ENCODE measurements at regions not wholly inside any gene's neighbourhood (a gene's known extent, or its start where the extent isn't known, plus 50 kb on each side); places are given as distances from the start of the nearest gene placed in this dataset.
"Not testable (repeated sequence)": the region's sequence is repeated elsewhere in the genome, so short reads cannot be mapped to it uniquely, and the experiment has no call there.

DNA sequence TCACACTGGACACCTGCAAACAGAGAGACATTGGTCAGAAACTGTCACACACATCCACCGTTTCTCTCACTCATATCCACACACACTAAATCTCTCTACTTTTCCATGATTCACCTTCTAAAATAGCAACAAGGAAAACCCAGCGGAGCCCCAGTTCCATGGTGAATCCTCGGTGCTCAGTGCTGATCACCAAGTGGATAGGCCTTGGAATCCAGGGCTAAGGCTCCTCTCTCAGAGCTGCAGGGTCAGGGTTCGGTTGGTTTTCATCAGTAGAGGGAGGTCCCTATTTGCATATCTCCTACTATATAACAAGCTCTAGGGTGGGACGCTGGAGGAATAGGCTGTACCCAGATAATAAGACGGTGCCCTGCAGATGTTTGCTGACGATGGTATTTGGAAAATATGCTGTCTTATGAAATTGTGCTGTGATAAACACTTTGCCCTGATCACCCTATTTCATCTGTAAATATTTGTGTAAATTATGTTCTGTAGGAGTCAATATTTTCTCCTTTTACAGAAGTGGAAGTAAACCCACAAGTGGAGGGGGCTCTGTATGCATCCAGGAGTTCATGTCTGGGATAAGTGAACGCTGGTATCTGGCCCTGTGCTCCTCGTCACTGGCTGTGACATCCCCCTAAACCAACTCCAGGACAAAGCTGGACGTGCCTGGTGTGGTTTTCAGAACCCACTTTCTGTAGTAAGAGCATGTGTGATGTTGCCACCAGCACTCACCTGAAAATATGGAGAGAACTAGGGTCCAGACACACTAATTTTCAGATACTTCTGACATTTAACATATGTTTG lies 709.2 kb downstream of the TMEM121 start:
- H3K36me3 Mint-ChIP-seq (ENCODE audit: low read depth): no peaks in the 10 kb centered on the region
- no peak overlapping the region for H3K27ac Mint-ChIP-seq
- H3K4me1 Mint-ChIP-seq (ENCODE audit: low read depth): peaks cover 13% of the 10 kb centered on the region
- intact Hi-C loops (cut with micrococcal nuclease): no loop called here
- no peak overlapping the region for H3K4me3 Mint-ChIP-seq (ENCODE audit: low read depth)
- no peaks in the 10 kb centered on the region for H3K9me3 Mint-ChIP-seq
- DNase-seq (ENCODE audit: low spot score): no peak
- H3K27me3 Mint-ChIP-seq (ENCODE audit: low read depth): peaks cover 33% of the 10 kb centered on the region

DNA sequence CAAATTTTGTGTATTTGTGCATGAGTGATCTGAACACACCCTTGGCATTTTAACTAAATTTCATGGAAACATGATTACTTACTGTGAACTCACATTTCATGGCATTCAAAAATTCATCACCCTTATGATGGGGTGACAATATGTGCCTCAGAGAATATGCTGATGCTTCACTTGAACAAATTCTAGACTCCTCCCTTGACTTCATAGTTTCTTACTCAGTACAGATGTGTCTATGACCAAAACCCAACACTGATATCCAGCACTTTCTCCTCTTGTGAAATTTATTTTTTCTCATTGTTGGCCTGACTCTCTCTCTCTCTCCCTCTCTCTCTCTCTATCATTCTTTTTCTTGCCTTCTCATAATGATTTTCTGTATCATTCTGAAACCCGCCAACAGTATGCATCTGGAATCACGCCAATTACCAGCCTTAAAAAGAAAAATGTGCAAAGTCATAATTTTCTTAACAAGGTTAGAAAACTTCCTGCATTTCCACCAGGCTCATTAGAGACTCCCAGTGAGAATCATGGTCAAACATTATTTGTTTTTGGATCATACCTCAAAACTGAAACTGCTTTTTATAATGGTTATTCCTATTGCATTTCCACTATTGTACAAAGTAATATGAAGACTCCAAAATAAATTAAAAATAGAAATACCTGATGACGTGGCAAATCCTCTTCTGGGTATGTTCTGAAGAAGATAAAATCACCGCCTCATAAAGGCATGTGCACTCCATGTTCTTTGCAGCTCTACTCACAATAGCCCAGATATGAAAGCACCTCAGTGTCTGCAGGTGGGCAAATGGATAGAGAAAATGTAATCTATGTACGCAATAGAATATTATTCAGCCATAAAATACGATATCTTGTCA lies 722.2 kb downstream of the TMEM121 start:
- Mint-ChIP-seq H3K4me1 (ENCODE audit: low read depth) (no peaks in the 10 kb centered on the region), H3K27me3 (ENCODE audit: low read depth) (peaks cover 40% of the 10 kb centered on the region), H3K9me3 (no peaks in the 10 kb centered on the region), H3K4me3 (ENCODE audit: low read depth) (no peak overlapping the region), H3K36me3 (ENCODE audit: low read depth) (no peaks in the 10 kb centered on the region), H3K27ac (no peak overlapping the region)
- intact Hi-C loops (cut with micrococcal nuclease): no loop called here
- DNase-seq (ENCODE audit: low spot score): no peak

- H3K4me1 Mint-ChIP-seq (ENCODE audit: low read depth); H3K4me3 Mint-ChIP-seq (ENCODE audit: low read depth); H3K27ac Mint-ChIP-seq; DNase-seq (ENCODE audit: low spot score); intact Hi-C loops (cut with micrococcal nuclease); H3K9me3 Mint-ChIP-seq; H3K36me3 Mint-ChIP-seq (ENCODE audit: low read depth): not testable (repeated sequence)
- H3K27me3 Mint-ChIP-seq (ENCODE audit: low read depth): peaks cover 30% of the 10 kb centered on the region
These were observed 727.6 kb downstream of the TMEM121 start for GRCh38 chr14:106253995-106254394.

DNA sequence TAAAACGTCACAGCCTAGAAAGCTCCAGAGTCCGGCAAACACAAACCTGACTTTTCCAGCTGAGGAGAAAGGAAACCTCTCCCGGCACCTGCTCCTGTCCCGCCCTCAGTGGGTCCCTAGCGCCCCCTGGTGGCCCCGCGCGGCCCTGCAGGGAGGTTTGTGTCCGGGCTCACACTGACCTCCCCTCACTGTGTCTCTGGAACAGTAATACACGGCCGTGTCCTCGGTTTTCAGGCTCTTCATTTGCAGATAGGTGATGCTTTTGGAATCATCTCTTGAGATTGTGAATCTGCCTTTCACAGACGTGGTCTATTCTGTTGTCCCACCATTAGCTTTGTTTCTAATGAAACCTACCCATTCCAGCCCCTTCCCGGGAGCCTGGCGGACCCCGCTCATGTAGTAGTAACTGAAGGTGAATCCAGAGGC lies 731.2 kb downstream of the TMEM121 start:
- H3K4me3 Mint-ChIP-seq (ENCODE audit: low read depth); H3K9me3 Mint-ChIP-seq; H3K36me3 Mint-ChIP-seq (ENCODE audit: low read depth); intact Hi-C loops (cut with micrococcal nuclease); H3K4me1 Mint-ChIP-seq (ENCODE audit: low read depth); H3K27ac Mint-ChIP-seq: not testable (repeated sequence)
- DNase-seq (ENCODE audit: low spot score): peak; percentile 48
- H3K27me3 Mint-ChIP-seq (ENCODE audit: low read depth): peaks cover 35% of the 10 kb centered on the region

GRCh38 chr14:106268013-106268727 lies 741.8 kb downstream of the TMEM121 start:
- intact Hi-C loops (cut with micrococcal nuclease): no loop called here
- peaks cover 53% of the 10 kb centered on the region for H3K27me3 Mint-ChIP-seq (ENCODE audit: low read depth)
- peak; percentile 70 for DNase-seq (ENCODE audit: low spot score)

DNA sequence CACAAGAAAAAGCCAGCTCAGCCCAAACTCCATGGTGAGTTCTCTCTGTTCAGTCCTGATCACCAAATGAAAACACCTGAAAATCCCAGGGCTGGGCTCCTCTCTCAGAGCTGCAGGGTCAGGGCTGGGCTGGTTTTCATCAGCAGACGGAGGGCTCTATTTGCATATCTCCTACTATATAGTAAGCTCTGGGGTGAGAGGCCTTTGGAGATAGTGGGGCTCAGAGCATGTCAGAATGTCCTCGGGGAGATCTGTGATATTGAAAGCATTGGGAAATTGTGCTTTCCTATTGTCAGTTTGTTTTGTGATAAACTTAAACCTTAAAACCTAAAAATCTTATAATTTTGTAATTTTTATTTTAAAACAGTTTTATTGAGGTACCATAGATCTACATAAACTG lies 742.6 kb downstream of the TMEM121 start:
- Mint-ChIP-seq H3K9me3 (no peaks in the 10 kb centered on the region), H3K27me3 (ENCODE audit: low read depth) (peaks cover 53% of the 10 kb centered on the region), H3K27ac (no peak overlapping the region), H3K4me1 (ENCODE audit: low read depth) (no peaks in the 10 kb centered on the region), H3K36me3 (ENCODE audit: low read depth) (no peaks in the 10 kb centered on the region), H3K4me3 (ENCODE audit: low read depth) (no peak overlapping the region)
- DNase-seq (ENCODE audit: low spot score): no peak
- intact Hi-C loops (cut with micrococcal nuclease): no loop called here

More at GRCh38 chr14:106268013-106268727, 741.8 kb downstream of the TMEM121 start:
- no peak overlapping the region for H3K4me3 Mint-ChIP-seq (ENCODE audit: low read depth)
- H3K4me1 Mint-ChIP-seq (ENCODE audit: low read depth): no peaks in the 10 kb centered on the region
- H3K9me3 Mint-ChIP-seq: no peaks in the 10 kb centered on the region
- no peaks in the 10 kb centered on the region for H3K36me3 Mint-ChIP-seq (ENCODE audit: low read depth)
- H3K27ac Mint-ChIP-seq: no peak overlapping the region

GRCh38 chr14:106269451-106270204 lies 743.2 kb downstream of the TMEM121 start:
- intact Hi-C loops (cut with micrococcal nuclease): loop anchor here (1.0 kb wide), 1 partner anchor 9 kb away; no protein-coding TSS in a partner anchor
- Mint-ChIP-seq H3K4me3 (ENCODE audit: low read depth) (no peak overlapping the region), H3K9me3 (no peaks in the 10 kb centered on the region), H3K4me1 (ENCODE audit: low read depth) (no peaks in the 10 kb centered on the region), H3K27me3 (ENCODE audit: low read depth) (peaks cover 56% of the 10 kb centered on the region), H3K27ac (no peak overlapping the region), H3K36me3 (ENCODE audit: low read depth) (no peaks in the 10 kb centered on the region)
- DNase-seq (ENCODE audit: low spot score): no peak

GRCh38 chr14:106270476-106271121 lies 744.2 kb downstream of the TMEM121 start:
- intact Hi-C loops (cut with micrococcal nuclease): loop anchor here (1.0 kb wide), 1 partner anchor 10 kb away; no protein-coding TSS in a partner anchor
- peaks cover 50% of the 10 kb centered on the region for H3K27me3 Mint-ChIP-seq (ENCODE audit: low read depth)
- H3K27ac Mint-ChIP-seq; H3K4me3 Mint-ChIP-seq (ENCODE audit: low read depth); DNase-seq (ENCODE audit: low spot score); H3K4me1 Mint-ChIP-seq (ENCODE audit: low read depth); H3K9me3 Mint-ChIP-seq; H3K36me3 Mint-ChIP-seq (ENCODE audit: low read depth): not testable (repeated sequence)

DNA sequence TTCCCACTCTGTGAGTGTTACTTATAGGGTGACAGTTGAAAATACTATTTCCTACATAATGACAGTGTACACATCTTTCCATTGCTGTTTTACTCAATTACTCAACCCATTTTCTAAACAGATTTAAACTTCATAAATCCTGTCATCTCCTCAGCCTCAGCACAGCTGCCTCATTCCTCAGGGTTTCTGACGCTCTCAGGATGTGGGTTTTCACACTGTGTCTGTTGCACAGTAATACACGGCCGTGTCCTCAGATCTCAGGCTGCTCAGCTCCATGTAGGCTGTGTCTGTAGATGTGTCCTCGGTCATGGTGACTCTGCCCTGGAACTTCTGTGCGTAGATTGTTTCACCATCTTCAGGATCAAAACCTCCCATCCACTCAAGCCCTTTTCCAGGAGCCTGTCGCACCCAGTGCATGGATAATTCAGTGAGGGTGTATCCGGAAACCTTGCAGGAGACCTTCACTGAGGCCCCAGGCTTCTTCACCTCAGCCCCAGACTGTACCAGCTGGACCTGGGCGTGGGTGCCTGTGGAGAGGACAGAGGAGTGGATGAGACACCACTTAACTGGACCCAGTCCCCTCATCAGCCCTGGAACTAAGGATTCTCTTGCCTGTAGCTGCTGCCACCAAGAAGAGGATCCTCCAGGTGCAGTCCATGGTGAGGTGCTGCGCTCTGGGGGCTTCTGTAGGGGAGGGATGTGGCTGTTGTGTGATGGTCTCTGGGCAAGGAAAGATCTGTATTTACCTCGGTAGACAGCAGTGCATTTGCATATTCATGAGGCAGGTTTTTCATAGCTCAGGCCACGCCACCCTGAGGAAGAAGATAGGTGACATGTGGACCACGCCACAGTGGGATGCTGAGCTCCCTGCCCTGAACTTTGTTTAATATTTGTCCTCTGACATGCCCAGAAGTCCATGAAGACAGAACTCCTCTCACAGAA lies 750.2 kb downstream of the TMEM121 start:
- no peaks in the 10 kb centered on the region for H3K36me3 Mint-ChIP-seq (ENCODE audit: low read depth)
- no peak for DNase-seq (ENCODE audit: low spot score)
- peaks cover 3% of the 10 kb centered on the region for H3K4me1 Mint-ChIP-seq (ENCODE audit: low read depth)
- intact Hi-C loops (cut with micrococcal nuclease): no loop called here
- H3K27ac Mint-ChIP-seq: no peak overlapping the region
- peaks cover 40% of the 10 kb centered on the region for H3K27me3 Mint-ChIP-seq (ENCODE audit: low read depth)
- no peaks in the 10 kb centered on the region for H3K9me3 Mint-ChIP-seq
- H3K4me3 Mint-ChIP-seq (ENCODE audit: low read depth): no peak overlapping the region

DNA sequence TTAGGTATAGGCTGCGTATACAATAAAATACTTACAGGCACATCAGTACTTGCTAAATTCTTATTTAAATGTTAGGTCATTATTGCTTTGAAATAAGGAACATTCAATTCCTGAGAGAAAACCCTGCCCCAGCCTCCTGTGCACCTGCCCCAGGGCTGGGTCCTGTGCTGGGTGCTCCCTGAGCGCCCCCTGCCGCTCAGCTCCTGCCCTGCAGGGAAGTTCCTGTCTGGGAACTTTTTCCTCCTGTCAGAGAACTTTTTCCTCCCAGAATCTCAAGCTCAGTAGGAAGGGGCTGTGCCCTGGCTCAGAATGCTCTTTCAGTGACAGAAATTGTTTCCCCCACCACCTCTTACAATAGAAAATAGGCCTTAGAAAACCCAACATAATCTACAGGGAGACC lies 751.1 kb downstream of the TMEM121 start:
- no peaks in the 10 kb centered on the region for H3K36me3 Mint-ChIP-seq (ENCODE audit: low read depth)
- no peak overlapping the region for H3K4me3 Mint-ChIP-seq (ENCODE audit: low read depth)
- intact Hi-C loops (cut with micrococcal nuclease): no loop called here

GRCh38 chr14:106280876-106281275 lies 754.5 kb downstream of the TMEM121 start:
- H3K4me1 Mint-ChIP-seq (ENCODE audit: low read depth): peaks cover 3% of the 10 kb centered on the region
- no peak for DNase-seq (ENCODE audit: low spot score)
- H3K27ac Mint-ChIP-seq: no peak overlapping the region
- peaks cover 27% of the 10 kb centered on the region for H3K27me3 Mint-ChIP-seq (ENCODE audit: low read depth)
- intact Hi-C loops (cut with micrococcal nuclease): no loop called here
- H3K36me3 Mint-ChIP-seq (ENCODE audit: low read depth): no peaks in the 10 kb centered on the region
- no peaks in the 10 kb centered on the region for H3K9me3 Mint-ChIP-seq
- H3K4me3 Mint-ChIP-seq (ENCODE audit: low read depth): no peak overlapping the region

More for the DNA sequence above, 751.1 kb downstream of the TMEM121 start:
- Mint-ChIP-seq H3K9me3 (no peaks in the 10 kb centered on the region), H3K27me3 (ENCODE audit: low read depth) (peaks cover 34% of the 10 kb centered on the region), H3K4me1 (ENCODE audit: low read depth) (peaks cover 3% of the 10 kb centered on the region), H3K27ac (no peak overlapping the region)
- DNase-seq (ENCODE audit: low spot score): no peak

All from activated T-helper 2 cell treated with anti-CD3 and anti-CD28 coated beads, Interferon-gamma antibody, Interleukin-2, Interleukin-4, amounts not matched to agents 10 μg/mL and 5 μg/mL and 100 μg/mL, durations not matched to agents 14 hours and 24 hours and 36 hours (primary cell).